ENCODE measurements at regions not wholly inside any gene's neighbourhood (a gene's known extent, or its start where the extent isn't known, plus 50 kb on each side); places are given as distances from the start of the nearest gene placed in this dataset.
"Not testable (repeated sequence)": the region's sequence is repeated elsewhere in the genome, so short reads cannot be mapped to it uniquely, and the experiment has no call there.

DNA sequence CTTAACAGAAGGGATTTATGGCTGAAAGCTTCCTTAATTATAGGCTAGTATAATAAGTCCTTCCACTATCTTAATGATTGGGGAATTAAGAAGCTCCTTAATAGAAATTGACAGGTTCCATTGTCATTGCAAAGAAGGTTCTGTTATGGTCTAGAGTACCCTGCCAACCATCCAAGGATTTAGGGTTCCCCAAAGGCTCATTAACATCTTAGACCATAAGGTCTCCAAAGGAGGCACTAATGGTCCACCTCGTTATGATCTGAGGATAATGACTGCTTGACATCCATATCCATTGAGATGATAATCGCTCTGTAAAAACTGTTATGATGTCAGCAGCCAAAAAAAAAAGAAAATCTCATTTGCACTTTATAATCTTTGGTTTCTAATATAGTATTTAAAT lies 441.6 kb downstream of the GBA3 start:
- no peak for DNase-seq
- no peak for TF ChIP-seq POLR2A (IDR thresholded peaks at IDR 0.05; ENCODE audit: low read length)
- TF ChIP-seq GATA1 (IDR thresholded peaks at IDR 0.05; ENCODE audit: low read depth, low read length), result no peak

DNA sequence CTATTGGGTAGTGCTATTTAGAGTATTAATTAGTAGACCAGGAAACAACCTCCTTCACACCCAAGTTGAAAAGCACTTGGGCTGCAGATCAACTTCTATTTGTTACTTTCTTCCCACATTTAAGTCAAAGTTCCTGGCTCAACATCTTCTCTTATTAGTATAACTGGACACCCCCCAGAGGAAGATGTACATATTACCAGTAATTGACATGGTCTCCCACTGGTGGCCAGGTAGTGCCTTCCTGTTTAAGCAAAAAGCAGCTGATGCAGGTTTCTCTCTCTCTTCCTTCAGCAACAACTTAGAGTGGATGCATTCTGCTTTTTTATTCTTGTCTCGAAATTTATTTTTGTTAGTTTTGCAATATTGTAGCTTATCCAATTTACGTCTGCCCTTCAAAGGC lies 438.1 kb downstream of the GBA3 start:
- no peak for TF ChIP-seq POLR2A (IDR thresholded peaks at IDR 0.05; ENCODE audit: low read length)
- DNase-seq, result no peak

DNA sequence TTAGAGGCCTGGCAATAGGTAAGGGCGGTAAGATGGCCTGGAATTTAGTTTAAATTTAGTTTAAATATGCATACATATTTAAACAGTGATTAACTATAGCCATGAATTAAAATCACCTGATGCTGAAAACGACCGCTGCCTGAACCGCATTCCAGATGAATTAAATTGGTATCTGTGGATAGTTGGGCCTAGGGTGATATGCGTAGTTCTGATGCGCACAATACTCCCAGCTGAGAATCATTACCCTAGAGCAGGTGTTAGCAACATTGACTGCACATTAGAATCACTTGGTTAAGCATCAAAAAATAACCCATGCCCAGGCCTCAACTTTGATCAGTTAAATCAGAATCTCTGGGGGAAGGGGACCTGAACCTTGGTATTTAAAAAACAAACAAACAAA lies 432.4 kb downstream of the GBA3 start:
- no peak for TF ChIP-seq POLR2A (IDR thresholded peaks at IDR 0.05; ENCODE audit: low read length)
- TF ChIP-seq GATA1 (IDR thresholded peaks at IDR 0.05; ENCODE audit: low read depth, low read length), result no peak
- no peak for DNase-seq

DNA sequence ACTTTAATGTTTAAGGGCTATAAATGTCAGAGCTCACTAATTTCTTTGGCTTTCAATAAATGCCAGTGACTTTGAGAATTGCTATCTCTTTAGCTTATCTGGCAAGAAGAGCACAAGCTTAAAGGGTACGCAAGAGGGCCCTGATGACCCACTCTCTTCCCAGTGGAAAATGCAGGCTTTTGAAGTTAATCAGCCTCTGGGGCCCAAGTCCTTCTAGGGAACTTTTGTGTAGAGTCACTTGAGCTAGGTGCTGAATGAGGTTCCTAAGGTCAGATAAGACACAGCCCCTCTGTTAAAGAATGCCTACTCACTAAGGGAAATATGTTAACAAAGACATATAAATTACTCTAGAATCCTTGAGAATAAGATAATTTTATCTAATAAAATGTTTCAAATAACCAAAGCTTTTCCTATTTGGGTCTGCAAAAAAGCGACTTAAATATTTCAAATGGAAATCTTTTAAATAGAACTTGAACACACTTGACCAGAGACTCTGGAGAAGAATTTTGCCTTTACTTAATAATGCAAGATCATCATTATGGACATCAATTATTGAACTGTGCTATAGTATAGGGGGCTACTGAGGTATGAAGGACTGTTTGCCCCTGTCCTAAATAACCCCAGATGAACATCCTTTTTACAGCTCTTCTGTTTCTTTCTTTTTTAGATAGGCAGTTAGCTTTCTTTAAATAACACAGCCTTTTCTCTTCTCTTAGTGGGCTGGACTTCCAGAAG lies 430.1 kb downstream of the GBA3 start:
- TF ChIP-seq POLR2A (IDR thresholded peaks at IDR 0.05; ENCODE audit: low read length), result no peak
- TF ChIP-seq GATA1 (IDR thresholded peaks at IDR 0.05; ENCODE audit: low read depth, low read length), result no peak
- DNase-seq, result no peak

DNA sequence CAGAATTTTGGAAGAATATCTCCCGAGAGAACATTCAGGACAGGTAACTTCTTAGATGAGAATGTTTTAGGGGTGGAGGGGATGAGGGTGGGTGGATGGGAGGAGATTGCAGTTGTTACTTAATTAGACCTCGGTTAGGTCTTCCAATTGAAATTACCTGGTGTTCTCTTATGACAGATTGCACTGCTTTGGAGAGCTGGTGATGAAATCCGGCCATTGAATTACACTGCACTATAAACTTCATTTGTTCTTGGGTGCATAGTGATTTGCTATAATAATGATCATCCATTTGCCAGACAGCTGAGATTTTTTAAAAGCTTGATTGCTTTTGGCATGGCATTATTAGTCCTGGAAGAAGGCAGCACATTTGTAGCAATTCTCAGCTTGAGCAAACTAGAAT lies 427.6 kb downstream of the GBA3 start:
- no peak for TF ChIP-seq GATA1 (IDR thresholded peaks at IDR 0.05; ENCODE audit: low read depth, low read length)
- no peak for DNase-seq

DNA sequence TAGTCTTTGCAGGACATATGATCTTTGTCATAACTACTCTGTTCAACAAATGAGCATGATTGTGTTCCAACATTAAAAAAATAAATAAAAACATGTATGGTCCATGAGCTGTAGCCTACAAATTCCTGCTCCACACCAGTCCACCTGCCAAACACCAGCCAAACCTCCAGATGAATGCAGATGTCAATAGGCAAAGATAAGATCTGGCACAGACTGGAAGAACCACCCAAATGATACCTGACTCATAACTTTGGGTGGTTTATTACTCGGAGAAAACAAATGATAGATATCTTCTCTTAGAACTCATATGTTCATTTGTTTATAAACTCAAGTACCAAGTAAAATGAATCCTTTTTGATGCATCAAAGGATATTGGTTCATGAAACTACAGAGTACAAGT lies 425.1 kb downstream of the GBA3 start:
- no peak for TF ChIP-seq GATA1 (IDR thresholded peaks at IDR 0.05; ENCODE audit: low read depth, low read length)
- TF ChIP-seq POLR2A (IDR thresholded peaks at IDR 0.05; ENCODE audit: low read length), result no peak
- DNase-seq, result no peak

DNA sequence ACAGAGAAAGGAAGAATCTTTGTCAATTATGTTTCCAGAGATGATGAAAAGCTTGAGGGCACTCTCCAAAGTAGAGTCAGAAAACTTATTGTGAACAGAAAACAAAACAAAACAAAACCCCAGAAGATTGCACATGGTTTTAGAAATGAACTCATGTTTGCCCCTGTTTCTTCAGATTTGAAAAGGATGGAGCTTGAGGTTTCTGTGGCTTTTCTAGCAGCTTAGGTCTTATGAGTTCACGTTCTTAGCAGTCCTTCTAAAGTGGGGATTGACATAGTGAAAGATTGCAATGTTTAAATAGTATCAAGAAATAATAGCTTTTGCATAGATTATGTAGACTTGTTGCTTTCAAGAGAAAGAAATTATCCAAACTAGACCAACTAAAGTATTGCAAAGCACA lies 421.8 kb downstream of the GBA3 start:
- no peak for DNase-seq
- TF ChIP-seq GATA1 (IDR thresholded peaks at IDR 0.05; ENCODE audit: low read depth, low read length), result no peak
- TF ChIP-seq POLR2A (IDR thresholded peaks at IDR 0.05; ENCODE audit: low read length), result no peak

DNA sequence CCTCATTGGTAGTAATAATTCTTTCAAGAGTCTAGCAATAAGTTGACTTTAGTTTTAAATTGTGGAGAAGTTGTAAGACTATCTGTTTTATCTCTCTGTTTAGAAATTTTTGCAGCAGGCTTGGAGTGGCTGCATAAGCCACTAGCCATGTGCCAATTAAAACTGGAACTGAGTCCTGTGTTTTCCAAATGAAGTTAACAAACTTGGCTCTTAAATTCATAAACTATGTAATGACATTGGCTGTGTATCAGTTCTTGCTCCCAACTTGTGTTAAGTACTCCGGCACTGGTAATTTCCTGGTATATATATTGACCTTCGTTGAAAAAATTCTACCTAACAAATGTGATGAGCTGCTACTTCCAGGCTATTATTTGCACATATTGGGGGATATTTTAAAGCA lies 420.4 kb downstream of the GBA3 start:
- TF ChIP-seq GATA1 (IDR thresholded peaks at IDR 0.05; ENCODE audit: low read depth, low read length) (no peak), POLR2A (IDR thresholded peaks at IDR 0.05; ENCODE audit: low read length) (no peak)
- no peak for DNase-seq

DNA sequence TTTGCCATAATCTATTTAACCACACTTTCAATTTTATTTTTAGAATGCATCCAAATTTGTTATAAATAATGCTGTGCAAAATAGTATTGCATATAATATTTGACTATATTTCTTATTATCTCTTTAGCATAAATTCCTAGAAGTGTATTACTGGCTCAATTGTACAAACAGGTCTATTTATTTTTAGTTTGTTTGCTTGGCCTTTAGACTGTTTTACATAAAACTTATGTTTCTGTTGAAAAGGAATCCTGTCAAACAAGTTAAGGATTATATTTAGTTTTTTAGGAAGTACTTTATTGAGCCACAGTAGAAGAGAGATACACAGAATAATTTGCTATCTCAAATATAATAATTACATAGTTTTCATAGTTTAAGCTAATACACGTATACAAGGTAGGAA lies 413.8 kb downstream of the GBA3 start:
- TF ChIP-seq GATA1 (IDR thresholded peaks at IDR 0.05; ENCODE audit: low read depth, low read length) (no peak), POLR2A (IDR thresholded peaks at IDR 0.05; ENCODE audit: low read length) (no peak)
- no peak for DNase-seq

DNA sequence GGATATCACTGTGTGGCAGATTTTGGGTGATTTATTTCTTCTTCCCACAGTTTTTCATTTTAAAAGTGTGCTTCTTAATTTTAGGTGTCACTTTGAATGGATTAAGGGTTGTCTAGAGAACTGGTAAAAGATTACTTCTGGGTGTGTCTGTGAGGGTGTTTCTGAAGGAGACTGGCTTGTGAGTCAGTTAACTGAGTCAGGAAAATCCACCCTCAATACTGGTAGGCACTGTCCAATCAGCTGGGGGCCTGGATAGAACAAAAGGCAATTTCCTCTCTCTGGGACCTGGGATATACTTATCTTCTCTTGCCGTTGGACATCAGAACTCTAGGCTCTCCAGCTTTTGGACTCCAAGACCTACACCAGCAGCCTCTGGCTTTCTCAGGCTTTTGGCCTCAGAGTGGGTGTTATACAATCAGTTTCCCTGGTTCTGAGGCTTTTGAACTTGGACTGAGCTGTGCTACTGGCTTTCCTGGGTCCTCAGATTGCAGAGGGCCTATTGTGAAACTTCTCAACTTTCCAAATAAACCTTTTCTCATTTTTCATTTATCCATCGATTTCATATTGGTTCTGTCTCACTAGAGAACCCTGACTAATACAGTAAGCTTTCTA lies 413.1 kb downstream of the GBA3 start:
- DNase-seq, result no peak
- TF ChIP-seq POLR2A (IDR thresholded peaks at IDR 0.05; ENCODE audit: low read length), result no peak
- no peak for TF ChIP-seq GATA1 (IDR thresholded peaks at IDR 0.05; ENCODE audit: low read depth, low read length)

DNA sequence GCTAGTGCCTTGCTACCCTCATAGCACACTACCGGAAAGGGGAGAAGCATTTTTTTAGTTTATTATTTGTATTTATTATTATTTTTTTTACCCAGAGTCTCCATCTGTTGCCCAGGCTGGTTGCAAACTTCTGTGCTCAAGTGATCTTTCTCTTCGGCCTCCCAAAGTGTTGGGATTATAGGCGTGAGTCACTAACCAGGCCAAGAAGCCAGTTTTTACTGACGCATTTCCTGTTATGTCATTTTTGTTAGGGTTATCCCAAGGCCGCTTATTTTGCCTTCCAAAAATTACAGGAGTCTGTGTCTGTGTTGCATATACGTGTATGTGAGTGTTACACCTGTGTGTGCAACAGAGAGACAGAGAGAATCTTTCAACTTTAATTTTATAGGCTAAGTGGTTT lies 404.5 kb downstream of the GBA3 start:
- no peak for TF ChIP-seq POLR2A (IDR thresholded peaks at IDR 0.05; ENCODE audit: low read length)
- no peak for TF ChIP-seq GATA1 (IDR thresholded peaks at IDR 0.05; ENCODE audit: low read depth, low read length)
- DNase-seq, result no peak

DNA sequence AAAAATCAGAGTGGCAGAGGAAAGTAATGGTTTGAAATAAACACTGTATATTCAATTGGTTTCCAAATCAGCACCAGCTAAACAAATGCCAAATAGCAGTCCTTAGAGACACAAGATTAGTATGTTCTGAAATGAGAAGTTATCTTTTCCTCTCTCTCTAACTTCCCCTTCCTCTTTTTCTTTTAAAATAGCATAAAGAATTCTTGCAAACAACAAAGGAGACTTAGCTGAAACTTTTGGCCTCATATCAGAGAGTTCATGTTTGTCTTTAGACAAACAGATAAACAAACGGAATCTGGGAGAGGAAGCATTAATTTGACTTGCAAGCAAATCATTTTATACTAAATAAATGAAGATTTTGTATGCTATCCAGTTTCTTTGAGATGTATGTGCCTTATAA lies 399.0 kb downstream of the GBA3 start:
- TF ChIP-seq GATA1 (IDR thresholded peaks at IDR 0.05; ENCODE audit: low read depth, low read length) (no peak), POLR2A (IDR thresholded peaks at IDR 0.05; ENCODE audit: low read length) (no peak)
- no peak for DNase-seq

DNA sequence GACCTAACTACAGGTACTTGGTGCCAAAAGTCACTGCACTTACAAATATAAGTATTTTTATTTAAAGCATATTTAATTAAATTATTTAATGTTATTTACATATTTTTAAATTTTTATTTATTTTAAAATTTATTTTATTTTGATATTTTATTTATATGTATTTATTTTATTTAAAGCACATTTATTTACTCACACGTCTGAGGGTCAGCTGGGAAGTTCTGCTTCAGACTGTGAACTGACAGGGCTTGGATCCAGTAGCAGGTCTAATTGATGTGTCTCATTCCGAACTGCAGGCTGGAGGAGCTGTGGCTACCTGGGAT lies 392.5 kb downstream of the GBA3 start:
- TF ChIP-seq POLR2A (IDR thresholded peaks at IDR 0.05; ENCODE audit: low read length) (no peak), GATA1 (IDR thresholded peaks at IDR 0.05; ENCODE audit: low read depth, low read length) (no peak)
- no peak for DNase-seq

DNA sequence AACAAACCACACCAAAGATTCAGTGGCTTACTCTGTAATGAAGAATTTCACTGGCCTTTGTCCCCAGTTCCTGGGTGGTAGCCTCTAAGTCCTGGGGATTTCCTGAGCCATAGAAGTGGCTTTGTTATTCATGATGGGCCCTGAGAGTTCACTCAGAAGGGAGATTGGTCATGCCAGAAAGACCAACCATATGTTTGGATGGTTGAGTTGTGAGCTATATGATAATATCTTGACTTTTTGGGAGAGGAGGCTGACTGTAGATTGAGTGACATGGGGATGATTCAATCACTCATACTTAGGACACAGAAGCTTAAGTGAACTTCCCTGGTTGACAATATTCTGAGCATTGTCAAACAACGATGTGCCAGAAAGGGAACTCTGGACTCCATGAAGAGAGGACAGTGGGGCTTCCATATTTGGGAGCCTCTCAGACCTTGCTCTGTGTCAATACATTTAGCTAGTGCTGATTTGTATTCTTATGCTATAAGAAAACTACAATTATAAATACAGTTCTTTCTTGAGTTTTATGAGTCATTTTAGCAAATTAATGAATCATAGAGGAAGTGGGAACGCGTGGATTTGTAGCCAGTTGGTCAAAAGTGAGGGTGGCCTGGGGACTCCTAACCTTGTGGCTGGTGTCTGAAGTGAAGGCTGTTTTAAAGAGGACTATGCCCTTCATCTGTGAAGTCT lies 392.0 kb downstream of the GBA3 start:
- TF ChIP-seq POLR2A (IDR thresholded peaks at IDR 0.05; ENCODE audit: low read length), result no peak
- no peak for TF ChIP-seq GATA1 (IDR thresholded peaks at IDR 0.05; ENCODE audit: low read depth, low read length)
- no peak for DNase-seq

DNA sequence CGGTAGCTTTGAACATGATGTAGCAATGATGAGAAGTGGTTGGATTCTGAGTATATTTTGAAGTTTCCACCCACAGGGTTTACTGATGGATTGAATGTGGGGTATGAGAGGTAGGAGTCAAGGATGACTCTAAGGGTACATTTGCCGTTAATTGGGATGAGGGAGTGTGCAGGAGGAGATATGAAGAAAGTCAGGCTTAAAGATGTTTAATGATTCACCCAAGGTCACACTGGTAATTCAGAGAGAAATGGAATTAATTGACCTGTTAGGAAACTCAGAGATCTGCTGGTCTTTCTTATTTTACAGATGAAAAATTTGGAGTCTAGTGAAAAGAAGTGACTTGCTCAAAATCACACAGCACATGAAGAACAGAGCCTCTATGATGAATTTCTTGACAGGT lies 390.7 kb downstream of the GBA3 start:
- no peak for DNase-seq
- TF ChIP-seq GATA1 (IDR thresholded peaks at IDR 0.05; ENCODE audit: low read depth, low read length) (no peak), POLR2A (IDR thresholded peaks at IDR 0.05; ENCODE audit: low read length) (no peak)

DNA sequence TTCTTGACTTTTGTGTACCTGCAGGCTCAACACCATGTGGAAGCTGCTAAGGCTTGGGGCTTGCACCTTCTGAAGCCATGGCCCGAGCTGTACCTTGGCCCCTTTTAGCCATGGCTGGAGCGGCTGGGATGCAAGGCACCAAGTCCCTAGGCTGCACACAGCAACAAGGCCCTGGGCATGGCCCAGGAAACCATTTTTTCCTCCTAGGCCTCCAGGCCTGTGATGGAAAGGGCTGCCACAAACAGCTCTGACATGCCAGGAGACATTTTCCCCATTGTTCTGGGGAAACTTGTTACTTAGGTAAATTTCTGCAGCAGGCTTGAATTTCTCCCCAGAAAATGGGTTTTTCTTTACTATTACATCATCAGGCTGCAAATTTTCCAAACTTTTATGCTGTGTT lies 387.4 kb downstream of the GBA3 start:
- not testable (repeated sequence) for DNase-seq

Data from erythroblast (primary cell).